ENCODE measurements at regions not wholly inside any gene's neighbourhood (a gene's known extent, or its start where the extent isn't known, plus 50 kb on each side); places are given as distances from the start of the nearest gene placed in this dataset.
"Not testable (repeated sequence)": the region's sequence is repeated elsewhere in the genome, so short reads cannot be mapped to it uniquely, and the experiment has no call there.

DNA sequence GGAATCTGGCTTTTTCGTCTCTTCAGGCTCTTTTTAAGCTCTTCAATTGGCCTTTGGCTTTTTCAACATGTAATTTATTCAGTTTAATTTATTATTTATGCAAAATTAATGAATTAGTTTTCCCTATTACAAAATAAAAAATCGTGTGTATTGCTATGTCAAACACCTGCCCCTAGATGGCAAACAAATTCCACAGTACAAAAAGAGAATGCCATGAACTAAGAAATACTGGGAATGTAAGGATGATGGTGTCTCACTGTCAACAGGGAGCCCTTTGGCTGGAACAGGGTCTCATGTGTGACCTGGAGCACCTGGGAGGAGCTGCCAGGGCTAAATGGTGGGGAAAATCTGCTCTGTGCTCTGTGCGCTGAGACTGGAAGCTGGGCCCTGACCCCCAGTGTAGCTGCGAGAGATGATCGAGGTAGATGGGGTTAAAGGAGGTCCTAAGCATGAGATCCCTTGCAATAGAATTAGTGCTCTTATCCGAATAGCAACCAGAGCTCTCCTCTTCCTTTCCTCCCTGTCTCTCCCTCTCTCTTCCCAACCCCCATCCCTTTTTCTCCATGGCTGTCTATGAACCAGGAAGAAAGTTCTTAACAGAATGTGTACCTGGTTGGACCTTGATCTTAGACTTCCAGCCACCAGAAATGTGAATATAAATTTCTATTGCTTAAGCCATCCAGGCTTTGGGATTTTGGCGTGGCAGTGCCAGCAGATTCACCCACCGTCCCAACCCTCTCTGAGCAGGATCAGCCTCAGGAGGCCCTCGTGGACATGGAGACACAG lies 1183.5 kb downstream of the RPIA start:
- TF ChIP-seq, protein P1, sequence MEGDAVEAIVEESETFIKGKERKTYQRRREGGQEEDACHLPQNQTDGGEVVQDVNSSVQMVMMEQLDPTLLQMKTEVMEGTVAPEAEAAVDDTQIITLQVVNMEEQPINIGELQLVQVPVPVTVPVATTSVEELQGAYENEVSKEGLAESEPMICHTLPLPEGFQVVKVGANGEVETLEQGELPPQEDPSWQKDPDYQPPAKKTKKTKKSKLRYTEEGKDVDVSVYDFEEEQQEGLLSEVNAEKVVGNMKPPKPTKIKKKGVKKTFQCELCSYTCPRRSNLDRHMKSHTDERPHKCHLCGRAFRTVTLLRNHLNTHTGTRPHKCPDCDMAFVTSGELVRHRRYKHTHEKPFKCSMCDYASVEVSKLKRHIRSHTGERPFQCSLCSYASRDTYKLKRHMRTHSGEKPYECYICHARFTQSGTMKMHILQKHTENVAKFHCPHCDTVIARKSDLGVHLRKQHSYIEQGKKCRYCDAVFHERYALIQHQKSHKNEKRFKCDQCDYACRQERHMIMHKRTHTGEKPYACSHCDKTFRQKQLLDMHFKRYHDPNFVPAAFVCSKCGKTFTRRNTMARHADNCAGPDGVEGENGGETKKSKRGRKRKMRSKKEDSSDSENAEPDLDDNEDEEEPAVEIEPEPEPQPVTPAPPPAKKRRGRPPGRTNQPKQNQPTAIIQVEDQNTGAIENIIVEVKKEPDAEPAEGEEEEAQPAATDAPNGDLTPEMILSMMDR (IDR thresholded peaks at IDR 0.05), result not testable (repeated sequence)
- TF ChIP-seq POLR2A (IDR thresholded peaks at IDR 0.05), result not testable (repeated sequence)

All from esophagus squamous epithelium (tissue), 4 donors.